ENCODE measurements at regions not wholly inside any gene's neighbourhood (a gene's known extent, or its start where the extent isn't known, plus 50 kb on each side); places are given as distances from the start of the nearest gene placed in this dataset.
"Not testable (repeated sequence)": the region's sequence is repeated elsewhere in the genome, so short reads cannot be mapped to it uniquely, and the experiment has no call there.

DNA sequence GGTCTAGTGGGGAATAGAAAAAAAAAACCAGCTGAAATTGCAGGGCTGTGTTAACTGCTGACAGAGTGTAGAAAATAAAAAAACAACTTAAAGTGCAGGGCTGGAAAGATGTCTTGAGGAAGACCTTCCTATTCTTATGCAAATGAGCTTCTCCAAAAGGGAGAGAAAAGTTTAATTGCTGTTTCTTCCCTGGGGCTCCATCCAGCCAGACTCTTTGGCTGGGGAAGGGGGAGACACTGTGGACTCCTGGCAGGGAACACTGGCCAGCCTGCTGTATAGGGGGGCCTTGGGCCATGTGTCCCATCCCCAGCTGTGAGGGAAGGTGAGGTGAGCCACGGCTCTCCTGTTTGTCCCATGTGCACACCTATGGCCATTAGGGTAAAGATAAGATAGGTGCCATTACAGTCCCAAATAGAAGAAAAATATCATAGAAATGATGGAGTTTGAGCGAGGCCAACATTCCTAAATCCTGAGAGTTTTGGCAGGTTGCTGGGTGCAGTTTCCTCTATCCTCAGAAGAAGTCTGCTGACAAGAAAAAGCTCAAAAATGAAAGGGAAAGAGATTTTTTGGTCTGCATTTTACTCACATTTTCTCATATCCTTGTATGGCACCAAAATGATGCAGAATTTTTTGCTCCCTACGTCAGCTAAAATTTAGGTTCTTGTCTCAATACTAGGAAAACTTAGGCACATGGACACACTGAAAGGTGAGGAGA lies 901.7 kb downstream of the PLOD2 start:
- H3K4me3 ChIP-seq (ENCODE audit: control insufficient read depth, low read depth, low read length) = no peak overlapping the region
- no peak for DNase-seq (ENCODE audit: low read depth)
- TF ChIP-seq, protein P1, sequence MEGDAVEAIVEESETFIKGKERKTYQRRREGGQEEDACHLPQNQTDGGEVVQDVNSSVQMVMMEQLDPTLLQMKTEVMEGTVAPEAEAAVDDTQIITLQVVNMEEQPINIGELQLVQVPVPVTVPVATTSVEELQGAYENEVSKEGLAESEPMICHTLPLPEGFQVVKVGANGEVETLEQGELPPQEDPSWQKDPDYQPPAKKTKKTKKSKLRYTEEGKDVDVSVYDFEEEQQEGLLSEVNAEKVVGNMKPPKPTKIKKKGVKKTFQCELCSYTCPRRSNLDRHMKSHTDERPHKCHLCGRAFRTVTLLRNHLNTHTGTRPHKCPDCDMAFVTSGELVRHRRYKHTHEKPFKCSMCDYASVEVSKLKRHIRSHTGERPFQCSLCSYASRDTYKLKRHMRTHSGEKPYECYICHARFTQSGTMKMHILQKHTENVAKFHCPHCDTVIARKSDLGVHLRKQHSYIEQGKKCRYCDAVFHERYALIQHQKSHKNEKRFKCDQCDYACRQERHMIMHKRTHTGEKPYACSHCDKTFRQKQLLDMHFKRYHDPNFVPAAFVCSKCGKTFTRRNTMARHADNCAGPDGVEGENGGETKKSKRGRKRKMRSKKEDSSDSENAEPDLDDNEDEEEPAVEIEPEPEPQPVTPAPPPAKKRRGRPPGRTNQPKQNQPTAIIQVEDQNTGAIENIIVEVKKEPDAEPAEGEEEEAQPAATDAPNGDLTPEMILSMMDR (conservative IDR thresholded peaks at IDR 0.05; ENCODE audit: control insufficient read depth, insufficient read depth, low read depth, low read length) = no peak

DNA sequence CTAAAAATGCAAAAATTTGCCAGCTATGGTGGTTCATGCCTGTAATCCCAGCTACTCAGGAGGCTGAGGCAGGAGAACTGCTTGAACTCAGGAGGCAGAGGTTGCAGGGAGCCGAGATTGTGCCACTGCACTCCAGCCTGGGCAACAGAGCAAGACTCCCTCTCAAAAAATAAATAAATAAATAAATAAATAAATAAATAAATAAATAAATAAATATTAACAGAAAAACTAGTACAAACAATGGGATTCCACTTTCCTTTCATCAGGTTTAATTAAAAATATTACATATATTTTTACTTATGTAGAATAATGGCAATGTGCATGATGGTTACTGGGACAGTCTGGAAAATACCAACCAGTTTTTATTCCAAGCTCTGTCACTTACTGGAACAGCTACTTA lies 897.5 kb downstream of the PLOD2 start:
- DNase-seq (ENCODE audit: low read depth); H3K4me3 ChIP-seq (ENCODE audit: control insufficient read depth, low read depth, low read length): not testable (repeated sequence)

DNA sequence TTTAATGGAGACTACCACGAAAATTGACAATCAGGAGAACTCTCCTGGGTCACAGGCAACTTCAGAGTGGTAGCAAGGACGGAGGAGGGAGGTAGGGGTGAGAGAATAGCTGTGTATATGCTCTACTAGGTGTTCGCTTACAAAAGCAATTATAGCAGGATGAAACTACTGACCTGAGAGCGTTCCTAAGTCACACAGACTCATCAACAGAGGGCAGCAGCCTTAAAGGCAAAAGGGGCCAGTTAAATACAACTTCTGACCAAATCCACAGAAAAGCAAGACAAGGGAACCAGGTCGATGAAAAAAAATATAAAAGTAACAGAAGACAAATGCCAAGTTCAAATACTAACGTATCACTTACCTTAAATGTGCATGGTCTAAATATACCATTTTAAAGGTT lies 894.6 kb downstream of the PLOD2 start:
- H3K4me3 ChIP-seq (ENCODE audit: control insufficient read depth, low read depth, low read length) = no peak overlapping the region
- TF ChIP-seq, protein P1 (conservative IDR thresholded peaks at IDR 0.05; ENCODE audit: control insufficient read depth, insufficient read depth, low read depth, low read length) = no peak
- no peak for DNase-seq (ENCODE audit: low read depth)

DNA sequence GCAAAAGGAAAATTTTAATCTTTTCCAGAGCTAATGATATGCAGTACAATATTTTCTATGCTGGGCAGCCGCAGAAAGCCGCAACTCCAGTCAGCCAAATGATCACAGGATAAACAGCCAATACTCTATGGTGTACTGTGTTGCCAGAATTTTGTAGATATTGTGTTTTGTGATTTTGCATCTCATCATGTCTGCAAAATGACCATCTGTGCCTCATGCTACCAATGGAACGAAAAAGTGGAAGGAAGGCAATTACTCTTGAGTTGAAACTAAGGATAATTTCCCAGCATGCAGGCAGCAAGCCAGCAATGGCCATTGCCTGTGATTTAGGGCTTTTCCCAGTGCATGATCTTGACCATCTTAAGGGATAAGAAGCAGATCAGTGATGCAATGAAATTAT lies 891.9 kb downstream of the PLOD2 start:
- no peak for DNase-seq (ENCODE audit: low read depth)
- no peak overlapping the region for H3K4me3 ChIP-seq (ENCODE audit: control insufficient read depth, low read depth, low read length)
- TF ChIP-seq, protein P1 (conservative IDR thresholded peaks at IDR 0.05; ENCODE audit: control insufficient read depth, insufficient read depth, low read depth, low read length) = no peak

DNA sequence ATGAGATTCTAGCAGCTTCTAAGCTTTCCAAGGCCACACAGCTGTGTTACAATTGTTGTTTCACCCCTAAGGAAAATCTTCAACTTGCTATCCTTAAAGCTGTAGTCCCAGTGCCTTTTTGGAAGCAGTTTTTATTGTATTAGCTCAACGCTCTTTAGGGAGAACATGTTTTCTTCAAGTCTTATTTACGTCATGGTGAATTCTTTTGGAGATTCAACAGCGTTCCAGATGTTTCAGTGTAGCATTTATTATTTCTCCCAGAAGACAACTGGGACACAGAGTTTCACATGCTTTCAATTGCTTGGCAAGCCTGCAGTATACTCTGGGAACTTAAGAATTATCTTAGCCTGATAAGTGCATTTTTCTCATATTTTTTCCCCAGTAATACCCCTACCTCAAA lies 888.3 kb downstream of the PLOD2 start:
- TF ChIP-seq, protein P1 (conservative IDR thresholded peaks at IDR 0.05; ENCODE audit: control insufficient read depth, insufficient read depth, low read depth, low read length) = no peak
- DNase-seq (ENCODE audit: low read depth) = peak; percentile 58
- no peak overlapping the region for H3K4me3 ChIP-seq (ENCODE audit: control insufficient read depth, low read depth, low read length)

DNA sequence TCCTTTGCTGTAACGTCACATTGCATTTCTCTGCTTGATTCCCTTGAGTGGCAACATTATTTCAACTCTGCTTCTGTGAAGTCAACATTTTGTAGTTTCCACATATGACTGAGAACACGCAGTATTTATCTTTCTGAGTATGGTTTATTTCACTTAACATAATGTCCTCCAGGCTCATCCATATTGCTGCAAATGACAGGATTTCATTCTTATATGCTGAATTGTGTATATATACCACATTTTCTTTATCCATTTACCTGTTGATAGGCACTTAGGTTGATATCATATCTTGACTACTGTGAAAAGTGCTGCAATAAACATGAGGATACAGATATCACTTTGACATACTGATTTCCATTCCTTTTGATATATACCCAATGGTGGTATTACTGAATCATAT lies 878.5 kb downstream of the PLOD2 start:
- TF ChIP-seq, protein P1 (conservative IDR thresholded peaks at IDR 0.05; ENCODE audit: control insufficient read depth, insufficient read depth, low read depth, low read length) = no peak
- DNase-seq (ENCODE audit: low read depth) = no peak

DNA sequence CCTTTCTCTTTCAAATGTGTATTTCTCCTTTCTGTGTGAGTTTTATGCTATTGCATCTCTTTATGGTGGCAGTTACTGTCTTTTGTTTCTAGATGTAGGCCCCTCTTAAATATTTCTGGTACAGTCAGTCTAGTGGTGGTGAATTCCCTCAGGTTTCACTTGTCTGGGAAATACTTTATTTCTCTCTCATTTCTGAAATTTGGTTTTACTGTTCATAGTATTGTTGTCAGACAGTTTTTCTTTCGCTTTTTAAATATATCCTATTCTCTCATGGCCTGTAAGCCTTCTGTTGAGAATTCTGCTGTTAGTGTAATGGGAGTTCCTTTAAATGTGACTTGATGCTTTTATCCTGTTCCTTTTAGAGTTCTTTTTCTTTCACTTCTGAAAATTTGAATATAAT lies 874.0 kb downstream of the PLOD2 start:
- no peak for DNase-seq (ENCODE audit: low read depth)
- no peak overlapping the region for H3K4me3 ChIP-seq (ENCODE audit: control insufficient read depth, low read depth, low read length)
- TF ChIP-seq, protein P1 (conservative IDR thresholded peaks at IDR 0.05; ENCODE audit: control insufficient read depth, insufficient read depth, low read depth, low read length) = no peak

More for the DNA sequence above, 878.5 kb downstream of the PLOD2 start:
- H3K4me3 ChIP-seq (ENCODE audit: control insufficient read depth, low read depth, low read length) = no peak overlapping the region
